ENCODE measurements at regions not wholly inside any gene's neighbourhood (a gene's known extent, or its start where the extent isn't known, plus 50 kb on each side); places are given as distances from the start of the nearest gene placed in this dataset.
"Not testable (repeated sequence)": the region's sequence is repeated elsewhere in the genome, so short reads cannot be mapped to it uniquely, and the experiment has no call there.

- no peak overlapping the region for H3K4me3 ChIP-seq (ENCODE audit: low read length)
- H3K27me3 ChIP-seq (ENCODE audit: control insufficient read depth, insufficient read depth, low read length), result no peaks in the 10 kb centered on the region
- H3K36me3 ChIP-seq (ENCODE audit: control insufficient read depth, insufficient read depth, low read length), result no peaks in the 10 kb centered on the region
- H3K4me1 ChIP-seq (ENCODE audit: control insufficient read depth, insufficient read depth, low read length), result no peaks in the 10 kb centered on the region
- no peak overlapping the region for H3K9ac ChIP-seq (ENCODE audit: low read length)
- no peak overlapping the region for H3K27ac ChIP-seq (ENCODE audit: low read depth, low read length)
Observed at GRCh38 chr16:10282367-10282766, 100.1 kb upstream of the GRIN2A start.

GRCh38 chr16:10283246-10283645, 101.0 kb upstream of the GRIN2A start:
- H3K27me3 ChIP-seq (ENCODE audit: control insufficient read depth, insufficient read depth, low read length); H3K27ac ChIP-seq (ENCODE audit: low read depth, low read length); H3K9ac ChIP-seq (ENCODE audit: low read length); H3K36me3 ChIP-seq (ENCODE audit: control insufficient read depth, insufficient read depth, low read length); H3K4me3 ChIP-seq (ENCODE audit: low read length); H3K4me1 ChIP-seq (ENCODE audit: control insufficient read depth, insufficient read depth, low read length): not testable (repeated sequence)

- H3K36me3 ChIP-seq (ENCODE audit: control insufficient read depth, insufficient read depth, low read length); H3K27me3 ChIP-seq (ENCODE audit: control insufficient read depth, insufficient read depth, low read length); H3K4me3 ChIP-seq (ENCODE audit: low read length); H3K4me1 ChIP-seq (ENCODE audit: control insufficient read depth, insufficient read depth, low read length); H3K9ac ChIP-seq (ENCODE audit: low read length); H3K27ac ChIP-seq (ENCODE audit: low read depth, low read length): not testable (repeated sequence)
Observed at GRCh38 chr16:10290467-10291105, 95.3 kb upstream of the ATF7IP2 start.

- not testable (repeated sequence) for H3K27ac ChIP-seq (ENCODE audit: low read depth, low read length); H3K36me3 ChIP-seq (ENCODE audit: control insufficient read depth, insufficient read depth, low read length); H3K27me3 ChIP-seq (ENCODE audit: control insufficient read depth, insufficient read depth, low read length); H3K9ac ChIP-seq (ENCODE audit: low read length); H3K4me1 ChIP-seq (ENCODE audit: control insufficient read depth, insufficient read depth, low read length); H3K4me3 ChIP-seq (ENCODE audit: low read length)
Observed at GRCh38 chr16:10292197-10292596, 93.7 kb upstream of the ATF7IP2 start.

GRCh38 chr16:10292976-10293375, 92.9 kb upstream of the ATF7IP2 start:
- not testable (repeated sequence) for H3K27ac ChIP-seq (ENCODE audit: low read depth, low read length); H3K27me3 ChIP-seq (ENCODE audit: control insufficient read depth, insufficient read depth, low read length); H3K4me1 ChIP-seq (ENCODE audit: control insufficient read depth, insufficient read depth, low read length); H3K9ac ChIP-seq (ENCODE audit: low read length); H3K4me3 ChIP-seq (ENCODE audit: low read length); H3K36me3 ChIP-seq (ENCODE audit: control insufficient read depth, insufficient read depth, low read length)

GRCh38 chr16:10294153-10294552, 91.7 kb upstream of the ATF7IP2 start:
- H3K4me1 ChIP-seq (ENCODE audit: control insufficient read depth, insufficient read depth, low read length); H3K27me3 ChIP-seq (ENCODE audit: control insufficient read depth, insufficient read depth, low read length); H3K4me3 ChIP-seq (ENCODE audit: low read length); H3K36me3 ChIP-seq (ENCODE audit: control insufficient read depth, insufficient read depth, low read length); H3K27ac ChIP-seq (ENCODE audit: low read depth, low read length); H3K9ac ChIP-seq (ENCODE audit: low read length): not testable (repeated sequence)

GRCh38 chr16:10296956-10297340, 88.9 kb upstream of the ATF7IP2 start:
- H3K27ac ChIP-seq (ENCODE audit: low read depth, low read length), result no peak overlapping the region
- no peaks in the 10 kb centered on the region for H3K27me3 ChIP-seq (ENCODE audit: control insufficient read depth, insufficient read depth, low read length)
- no peak overlapping the region for H3K9ac ChIP-seq (ENCODE audit: low read length)
- no peaks in the 10 kb centered on the region for H3K4me1 ChIP-seq (ENCODE audit: control insufficient read depth, insufficient read depth, low read length)
- no peaks in the 10 kb centered on the region for H3K36me3 ChIP-seq (ENCODE audit: control insufficient read depth, insufficient read depth, low read length)
- H3K4me3 ChIP-seq (ENCODE audit: low read length), result no peak overlapping the region

- Histone ChIP-seq H3K4me1 (ENCODE audit: control insufficient read depth, insufficient read depth, low read length) (no peaks in the 10 kb centered on the region), H3K27me3 (ENCODE audit: control insufficient read depth, insufficient read depth, low read length) (no peaks in the 10 kb centered on the region), H3K9ac (ENCODE audit: low read length) (no peak overlapping the region), H3K27ac (ENCODE audit: low read depth, low read length) (no peak overlapping the region), H3K36me3 (ENCODE audit: control insufficient read depth, insufficient read depth, low read length) (no peaks in the 10 kb centered on the region), H3K4me3 (ENCODE audit: low read length) (no peak overlapping the region)
Observed at GRCh38 chr16:10297341-10298006, 88.4 kb upstream of the ATF7IP2 start.

GRCh38 chr16:10300905-10301304, 85.0 kb upstream of the ATF7IP2 start:
- H3K36me3 ChIP-seq (ENCODE audit: control insufficient read depth, insufficient read depth, low read length), result no peaks in the 10 kb centered on the region
- H3K9ac ChIP-seq (ENCODE audit: low read length), result no peak overlapping the region
- no peak overlapping the region for H3K27ac ChIP-seq (ENCODE audit: low read depth, low read length)

GRCh38 chr16:10301547-10301946, 84.3 kb upstream of the ATF7IP2 start:
- H3K4me3 ChIP-seq (ENCODE audit: low read length); H3K27ac ChIP-seq (ENCODE audit: low read depth, low read length); H3K36me3 ChIP-seq (ENCODE audit: control insufficient read depth, insufficient read depth, low read length); H3K27me3 ChIP-seq (ENCODE audit: control insufficient read depth, insufficient read depth, low read length); H3K4me1 ChIP-seq (ENCODE audit: control insufficient read depth, insufficient read depth, low read length); H3K9ac ChIP-seq (ENCODE audit: low read length): not testable (repeated sequence)

More at GRCh38 chr16:10300905-10301304, 85.0 kb upstream of the ATF7IP2 start:
- no peaks in the 10 kb centered on the region for H3K27me3 ChIP-seq (ENCODE audit: control insufficient read depth, insufficient read depth, low read length)
- H3K4me1 ChIP-seq (ENCODE audit: control insufficient read depth, insufficient read depth, low read length), result no peaks in the 10 kb centered on the region
- no peak overlapping the region for H3K4me3 ChIP-seq (ENCODE audit: low read length)

- no peaks in the 10 kb centered on the region for H3K27me3 ChIP-seq (ENCODE audit: control insufficient read depth, insufficient read depth, low read length)
- H3K27ac ChIP-seq (ENCODE audit: low read depth, low read length), result no peak overlapping the region
- no peak overlapping the region for H3K4me3 ChIP-seq (ENCODE audit: low read length)
- no peaks in the 10 kb centered on the region for H3K36me3 ChIP-seq (ENCODE audit: control insufficient read depth, insufficient read depth, low read length)
- no peak overlapping the region for H3K9ac ChIP-seq (ENCODE audit: low read length)
- no peaks in the 10 kb centered on the region for H3K4me1 ChIP-seq (ENCODE audit: control insufficient read depth, insufficient read depth, low read length)
Observed at GRCh38 chr16:10305912-10306311, 79.9 kb upstream of the ATF7IP2 start.

- H3K36me3 ChIP-seq (ENCODE audit: control insufficient read depth, insufficient read depth, low read length), result no peaks in the 10 kb centered on the region
- H3K4me1 ChIP-seq (ENCODE audit: control insufficient read depth, insufficient read depth, low read length), result no peaks in the 10 kb centered on the region
- no peak overlapping the region for H3K4me3 ChIP-seq (ENCODE audit: low read length)
- no peaks in the 10 kb centered on the region for H3K27me3 ChIP-seq (ENCODE audit: control insufficient read depth, insufficient read depth, low read length)
- no peak overlapping the region for H3K27ac ChIP-seq (ENCODE audit: low read depth, low read length)
- H3K9ac ChIP-seq (ENCODE audit: low read length), result no peak overlapping the region
Observed at GRCh38 chr16:10308305-10309193, 77.3 kb upstream of the ATF7IP2 start.
